Endothelial cell of umbilical vein (primary cell): ENCODE measurements at regions not wholly inside any gene's neighbourhood (a gene's known extent, or its start where the extent isn't known, plus 50 kb on each side); places are given as distances from the start of the nearest gene placed in this dataset.
A peak's percentile ranks its signal among the peaks of the same experiment; 100 is the strongest.

Experiments
- BruUV-seq: library from RNA; stranded (reverse); fragments of 400-500 nt; replicated peaks from 2 replicates; lab custom pipeline; 2021; lab: Mats Ljungman, UMichigan
- CTCF ChIA-PET: fragments of 300-600, 350-600 bp; sonication (Branson Sonifier 250); formaldehyde crosslinking; loops from one replicate; lab custom pipeline; 2021; ENCODE audit warnings: antibody characterized with exemption, inconsistent platforms; lab: Charles Lee
- POLR2A ChIA-PET: fragments of 300-600, 350-600 bp; sonication (Branson Sonifier 250); formaldehyde crosslinking; loops from one replicate; lab custom pipeline; 2021; ENCODE audit warnings: antibody characterized with exemption, inconsistent platforms; lab: Charles Lee
- DNase-seq: peaks from one replicate; pipeline ENCODE4 v3.0.0-alpha.2; 2011; ENCODE audit warnings: low read depth, low spot score
- FAIRE-seq: peaks from 2 replicates; lab custom pipeline; 2011; peaks lifted over from hg19 to GRCh38; lab: Jason Lieb, UNC
- H2AFZ ChIP-seq: 2 replicates; pipeline ENCODE4 v1.6.0; 2012; ENCODE audit warnings: low read depth, low read length, control low read depth, inconsistent platforms
- H3K27ac ChIP-seq: 2 replicates; pipeline ENCODE4 v1.5.1; 2011; ENCODE audit warnings: low read depth, mild to moderate bottlenecking, control low read depth, low read length, moderate library complexity; ENCODE audit not compliant: insufficient read depth
- H3K27me3 ChIP-seq, 2 experiments: 2 replicates each; pipeline versions ENCODE4 v1.6.0 to v1.6.1; 2011; ENCODE audit warnings: low read length in 2 of 2, mixed read lengths in 1 of 2; ENCODE audit not compliant: control insufficient read depth in 2 of 2, insufficient read depth in 2 of 2
- H3K36me3 ChIP-seq, 2 experiments: 2 replicates in 1 of 2; 3 replicates in 1 of 2; pipeline ENCODE4 v1.5.1; 2011; ENCODE audit warnings: low read length in 2 of 2, mild to moderate bottlenecking in 1 of 2, moderate library complexity in 1 of 2; ENCODE audit not compliant: control insufficient read depth in 2 of 2, insufficient read depth in 2 of 2; ENCODE audit errors: extremely low read depth in 1 of 2
- H3K4me1 ChIP-seq: 3 replicates; pipeline ENCODE4 v1.5.1; 2011; ENCODE audit warnings: mild to moderate bottlenecking, low read length; ENCODE audit not compliant: control insufficient read depth, insufficient read depth; ENCODE audit errors: extremely low read depth
- H3K4me2 ChIP-seq: 2 replicates; pipeline ENCODE4 v1.6.1; 2011; ENCODE audit warnings: low read length, control low read depth, mixed read lengths; ENCODE audit not compliant: insufficient read depth
- H3K4me3 ChIP-seq, 3 experiments: fragments of 200-600 bp in 1 of 3; sonication (generic), shearing (Covaris generic) in 1 of 3; replicated peaks in 1 of 3; 2 replicates each; pipeline ENCODE4 v1.5.1; 2011 to 2016; ENCODE audit warnings: control low read depth in 3 of 3, low read length in 3 of 3, mild to moderate bottlenecking in 2 of 3, inconsistent platforms in 1 of 3, low read depth in 1 of 3, moderate library complexity in 1 of 3; ENCODE audit not compliant: insufficient read depth in 1 of 3
- H3K79me2 ChIP-seq: 2 replicates; pipeline ENCODE4 v1.6.0; 2012; ENCODE audit warnings: low read length, inconsistent platforms; ENCODE audit not compliant: control insufficient read depth, insufficient read depth
- H3K9ac ChIP-seq: replicated peaks from 2 replicates; pipeline ENCODE3; 2011; ENCODE audit warnings: low read length, control low read depth; ENCODE audit not compliant: insufficient read depth; ENCODE audit errors: extremely low read depth
- H3K9me1 ChIP-seq: replicated peaks from 3 replicates; pipeline ENCODE4 v1.6.0; 2011; ENCODE audit warnings: mild to moderate bottlenecking, low read length; ENCODE audit not compliant: control insufficient read depth, insufficient read depth; ENCODE audit errors: extremely low read depth
- H3K9me3 ChIP-seq: replicated peaks from 2 replicates; pipeline ENCODE4 v1.5.1; 2012; ENCODE audit warnings: low read length, inconsistent platforms; ENCODE audit not compliant: control insufficient read depth, insufficient read depth
- H4K20me1 ChIP-seq: replicated peaks from 2 replicates; pipeline ENCODE3; 2011; ENCODE audit warnings: mild to moderate bottlenecking, low read length; ENCODE audit not compliant: control insufficient read depth, insufficient read depth; ENCODE audit errors: extremely low read depth
- CTCF ChIP-seq, 2 donors: IDR thresholded peaks; 1 replicate in 1 of 2; 2 replicates in 1 of 2; pipeline ENCODE4 v1.5.1; 2011; ENCODE audit warnings: low read length in 2 of 2, mild to moderate bottlenecking in 2 of 2, moderate library complexity in 2 of 2, control low read depth in 1 of 2, inconsistent platforms in 1 of 2, low read depth in 1 of 2; ENCODE audit not compliant: insufficient read depth in 1 of 2; ENCODE audit errors: extremely low read depth in 1 of 2
- EZH2 ChIP-seq: IDR thresholded peaks from 2 replicates; pipeline ENCODE4 v1.6.1; 2012; ENCODE audit warnings: borderline replicate concordance, low read depth, mild to moderate bottlenecking, moderate library complexity, low read length, inconsistent platforms; ENCODE audit not compliant: severe bottlenecking
- FOS ChIP-seq: IDR thresholded peaks from 2 replicates; pipeline ENCODE4 v1.6.1; 2011; ENCODE audit warnings: mild to moderate bottlenecking, low read length, moderate library complexity, borderline replicate concordance; ENCODE audit not compliant: insufficient read depth
- GATA2 ChIP-seq: IDR thresholded peaks from 2 replicates; pipeline ENCODE4 v1.7.0; 2011; ENCODE audit warnings: low read depth, mild to moderate bottlenecking, moderate library complexity, mixed read lengths, low read length; ENCODE audit not compliant: insufficient read length, insufficient read depth
- JUN ChIP-seq: IDR thresholded peaks from 2 replicates; pipeline ENCODE4 v1.6.1; 2011; ENCODE audit warnings: borderline replicate concordance, low read depth; ENCODE audit not compliant: insufficient read length, insufficient read depth
- MAX ChIP-seq: IDR thresholded peaks from 2 replicates; pipeline ENCODE4 v1.6.1; 2011; ENCODE audit not compliant: insufficient read depth, insufficient read length
- MYC ChIP-seq: IDR thresholded peaks from one replicate; pipeline ENCODE4 v1.6.1; 2011; ENCODE audit warnings: mild to moderate bottlenecking, low read depth, low read length
- POLR2A ChIP-seq: IDR thresholded peaks from 2 replicates; pipeline ENCODE4 v1.6.1; 2012; ENCODE audit warnings: low read depth, mild to moderate bottlenecking, control low read depth, low read length
- POLR2AphosphoS5 ChIP-seq: IDR thresholded peaks from 2 replicates; pipeline ENCODE4 v1.6.1; 2012; ENCODE audit warnings: low read depth, mild to moderate bottlenecking, control low read depth, low read length, moderate library complexity; ENCODE audit not compliant: insufficient read depth
- dilution Hi-C: fragments of 300-500 bp; cut with MboI; formaldehyde crosslinking; loops from one replicate; pipeline ENCODE4 v1.15.0; 2019; ENCODE audit warnings: low sequenced_read_pairs; ENCODE audit not compliant: extremely low pct_ligation_motif_present
- intact Hi-C: fragments of 100-400 bp; cut with micrococcal nuclease; formaldehyde crosslinking; loops from one replicate; pipeline ENCODE4 v1.10.0; 2022

- dilution Hi-C loops: no loop called here
- Histone ChIP-seq H3K36me3 (no peaks in the 10 kb centered on the region), H3K9me1 (no peaks in the 10 kb centered on the region), H3K9ac (peak overlapping the region; percentile 53), H3K4me3 (no peak overlapping the region), H3K4me1 (peaks cover 46% of the 10 kb centered on the region), H3K9me3 (peaks cover 2% of the 10 kb centered on the region), H3K27ac (peak overlapping the region; percentile 94), H3K4me2 (peak overlapping the region; percentile 52), H3K27me3 (no peaks in the 10 kb centered on the region), H2AFZ (peak overlapping the region; percentile 19), H4K20me1 (no peaks in the 10 kb centered on the region), H3K79me2 (no peaks in the 10 kb centered on the region)
- ChIA-PET CTCF (interaction anchor here (0.9 to 2.6 kb wide), 9 partner anchors 14 to 537 kb away, joined by 3 to 46 read pairs (median 5); partner anchors contain the start of gene PLOD2), POLR2A (interaction anchor here (1.3 kb wide), 1 partner anchor 14 kb away, joined by 3 read pairs; no protein-coding TSS in a partner anchor)
- FAIRE-seq: no peak
- intact Hi-C loops: loop anchor here (1.0 kb wide), 1 partner anchor 38 kb away; no protein-coding TSS in a partner anchor
- peak; percentile 40 for DNase-seq
- TF ChIP-seq POLR2AphosphoS5 (no peak), CTCF (IDR thresholded peaks at IDR 0.05; ENCODE audit: extremely low read depth in 1 of 2, insufficient read depth in 1 of 2, low read depth in 1 of 2, low read length in 2 of 2) (no peak), MAX (no peak), JUN (no peak), EZH2 (no peak), FOS (no peak), GATA2 (no peak), POLR2A (no peak), MYC (no peak)
- BruUV-seq: TSS peak; percentile 72
These were observed 62.3 kb upstream of the PLSCR4 start for GRCh38 chr3:146313031-146313745.
